Stimulated activated CD4-positive, alpha-beta T cell treated with anti-CD3 and anti-CD28 coated beads, Interleukin-2, amount 100 ng/mL, for 24 hours (primary cell): ENCODE measurements at regions not wholly inside any gene's neighbourhood (a gene's known extent, or its start where the extent isn't known, plus 50 kb on each side); places are given as distances from the start of the nearest gene placed in this dataset.
"Not testable (repeated sequence)": the region's sequence is repeated elsewhere in the genome, so short reads cannot be mapped to it uniquely, and the experiment has no call there.

Source experiments
- DNase-seq, 2 donors: peaks; one replicate each; pipeline ENCODE4 v3.0.0-alpha.2; 2020

- no peak for DNase-seq
Measured at GRCh38 chr4:187613089-187613839, 382.3 kb upstream of the ZFP42 start.

GRCh38 chr4:187615972-187616371 is 379.6 kb upstream of the ZFP42 start:
- no peak for DNase-seq

GRCh38 chr4:187617113-187617512 is 378.5 kb upstream of the ZFP42 start:
- no peak for DNase-seq

- DNase-seq, result no peak
Measured at GRCh38 chr4:187618701-187619281, 376.8 kb upstream of the ZFP42 start.

GRCh38 chr4:187619319-187619718 is 376.3 kb upstream of the ZFP42 start:
- DNase-seq, result no peak

GRCh38 chr4:187632260-187632995 is 363.1 kb upstream of the ZFP42 start:
- DNase-seq, result no peak

- DNase-seq, result no peak
Measured at GRCh38 chr4:187633245-187633644, 362.3 kb upstream of the ZFP42 start.

GRCh38 chr4:187656959-187657358 is 338.6 kb upstream of the ZFP42 start:
- DNase-seq, result no peak

GRCh38 chr4:187663076-187663475 is 332.5 kb upstream of the ZFP42 start:
- no peak for DNase-seq

GRCh38 chr4:187664011-187664410 is 331.6 kb upstream of the ZFP42 start:
- DNase-seq, result no peak

- no peak for DNase-seq
Measured at GRCh38 chr4:187665086-187665485, 330.5 kb upstream of the ZFP42 start.

GRCh38 chr4:187666034-187666433 is 329.5 kb upstream of the ZFP42 start:
- DNase-seq, result no peak

GRCh38 chr4:187666697-187667494 is 328.7 kb upstream of the ZFP42 start:
- DNase-seq, result no peak

GRCh38 chr4:187668526-187669082 is 327.0 kb upstream of the ZFP42 start:
- no peak for DNase-seq

GRCh38 chr4:187671521-187671920 is 324.1 kb upstream of the ZFP42 start:
- not testable (repeated sequence) for DNase-seq

- not testable (repeated sequence) for DNase-seq
Measured at GRCh38 chr4:187671958-187672357, 323.6 kb upstream of the ZFP42 start.

- not testable (repeated sequence) for DNase-seq
Measured at GRCh38 chr4:187672526-187672925, 323.0 kb upstream of the ZFP42 start.

GRCh38 chr4:187679450-187679849 is 316.1 kb upstream of the ZFP42 start:
- DNase-seq, result no peak

- no peak for DNase-seq
Measured at GRCh38 chr4:187685247-187685646, 310.3 kb upstream of the ZFP42 start.

- DNase-seq, result no peak
Measured at GRCh38 chr4:187687697-187688096, 307.9 kb upstream of the ZFP42 start.

- DNase-seq, result no peak
Measured at GRCh38 chr4:187692626-187693025, 302.9 kb upstream of the ZFP42 start.

- DNase-seq, result not testable (repeated sequence)
Measured at GRCh38 chr4:187695531-187695930, 300.0 kb upstream of the ZFP42 start.

- no peak for DNase-seq
Measured at GRCh38 chr4:187711586-187711985, 284.0 kb upstream of the ZFP42 start.
